Rectal smooth muscle tissue (tissue), 1 donor: ENCODE measurements at regions not wholly inside any gene's neighbourhood (a gene's known extent, or its start where the extent isn't known, plus 50 kb on each side); places are given as distances from the start of the nearest gene placed in this dataset.

Source experiments
- H3K27ac ChIP-seq: one replicate; pipeline ENCODE4 v1.7.0; 2013; ENCODE audit warnings: low read depth, low read length, inconsistent platforms
- H3K27me3 ChIP-seq: one replicate; pipeline ENCODE4 v1.7.0; 2013; ENCODE audit warnings: low read length; ENCODE audit not compliant: control insufficient read depth, insufficient read depth
- H3K36me3 ChIP-seq: one replicate; pipeline ENCODE4 v1.7.0; 2013; ENCODE audit warnings: low read length; ENCODE audit not compliant: control insufficient read depth, insufficient read depth
- H3K4me1 ChIP-seq: one replicate; pipeline ENCODE4 v1.7.0; 2013; ENCODE audit warnings: low read length; ENCODE audit not compliant: control insufficient read depth, insufficient read depth
- H3K4me3 ChIP-seq: one replicate; pipeline ENCODE4 v1.7.0; 2013; ENCODE audit warnings: low read length
- H3K9ac ChIP-seq: one replicate; pipeline ENCODE4 v1.7.0; 2013; ENCODE audit warnings: low read length

DNA sequence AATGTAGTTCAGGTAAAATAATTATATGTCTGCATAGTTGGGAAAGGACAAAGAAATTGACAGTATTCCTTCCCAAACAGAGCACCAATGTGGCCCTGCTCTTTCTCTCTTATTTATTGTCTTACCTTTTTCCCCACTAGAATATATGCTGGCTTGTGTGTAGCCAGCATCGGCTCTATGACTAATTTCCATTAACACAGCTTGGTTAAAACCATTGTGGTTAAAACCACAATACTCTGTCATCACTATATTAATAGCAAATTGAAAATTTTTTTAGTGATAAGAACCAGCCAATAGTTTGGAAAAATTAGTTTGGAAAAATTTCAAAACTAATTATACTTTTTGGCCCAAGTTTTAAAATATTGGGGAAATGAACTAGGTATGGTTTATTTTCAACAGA lies 535.1 kb downstream of the UTRN start:
- Histone ChIP-seq H3K4me3 (no peak overlapping the region), H3K27ac (no peak overlapping the region), H3K36me3 (no peaks in the 10 kb centered on the region), H3K9ac (no peak overlapping the region), H3K27me3 (no peaks in the 10 kb centered on the region), H3K4me1 (no peaks in the 10 kb centered on the region)

DNA sequence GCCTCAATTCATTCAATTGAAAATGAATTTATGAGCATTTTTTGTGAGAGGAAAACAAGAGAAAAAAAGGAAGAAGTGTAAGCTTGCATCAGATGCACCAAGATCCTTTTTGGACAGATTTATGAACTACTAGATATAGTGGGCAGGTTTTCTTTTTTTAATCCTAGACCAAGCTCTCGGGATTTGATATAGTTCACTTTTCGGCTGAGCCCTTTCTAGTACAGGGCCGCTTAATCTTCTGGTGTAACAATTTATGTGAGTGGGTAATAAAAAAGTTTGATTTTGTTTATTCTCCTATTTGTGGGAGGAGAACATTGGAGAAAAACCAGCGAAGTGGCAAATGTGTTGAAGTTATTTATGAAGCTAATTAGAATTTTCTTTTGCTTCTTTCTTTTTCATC lies 538.0 kb downstream of the UTRN start:
- H3K27me3 ChIP-seq: no peaks in the 10 kb centered on the region
- no peaks in the 10 kb centered on the region for H3K36me3 ChIP-seq
- no peak overlapping the region for H3K4me3 ChIP-seq
- no peak overlapping the region for H3K9ac ChIP-seq
- no peak overlapping the region for H3K27ac ChIP-seq
- H3K4me1 ChIP-seq: no peaks in the 10 kb centered on the region

DNA sequence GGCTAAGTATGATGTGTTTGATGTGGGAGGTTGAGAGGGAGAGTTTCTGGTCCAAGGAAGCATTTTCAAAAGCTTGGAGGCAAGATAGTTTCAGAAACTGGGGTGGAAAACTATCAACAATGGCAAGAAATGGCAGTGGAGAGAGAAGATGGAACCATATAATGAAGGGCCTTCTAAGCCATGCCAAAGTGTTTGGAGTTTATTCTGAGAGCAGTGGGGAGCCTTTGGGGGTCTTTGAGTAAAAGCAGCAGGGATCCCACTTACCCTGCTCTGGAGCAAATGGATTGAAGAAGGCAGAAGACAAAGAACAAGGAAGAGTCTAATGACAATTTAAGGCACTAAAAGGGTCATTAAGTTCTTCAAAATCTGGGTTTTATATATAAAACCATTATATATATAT lies 538.9 kb downstream of the UTRN start:
- no peaks in the 10 kb centered on the region for H3K36me3 ChIP-seq
- no peaks in the 10 kb centered on the region for H3K27me3 ChIP-seq
- H3K27ac ChIP-seq: no peak overlapping the region
- no peaks in the 10 kb centered on the region for H3K4me1 ChIP-seq
- H3K4me3 ChIP-seq: no peak overlapping the region
- no peak overlapping the region for H3K9ac ChIP-seq

DNA sequence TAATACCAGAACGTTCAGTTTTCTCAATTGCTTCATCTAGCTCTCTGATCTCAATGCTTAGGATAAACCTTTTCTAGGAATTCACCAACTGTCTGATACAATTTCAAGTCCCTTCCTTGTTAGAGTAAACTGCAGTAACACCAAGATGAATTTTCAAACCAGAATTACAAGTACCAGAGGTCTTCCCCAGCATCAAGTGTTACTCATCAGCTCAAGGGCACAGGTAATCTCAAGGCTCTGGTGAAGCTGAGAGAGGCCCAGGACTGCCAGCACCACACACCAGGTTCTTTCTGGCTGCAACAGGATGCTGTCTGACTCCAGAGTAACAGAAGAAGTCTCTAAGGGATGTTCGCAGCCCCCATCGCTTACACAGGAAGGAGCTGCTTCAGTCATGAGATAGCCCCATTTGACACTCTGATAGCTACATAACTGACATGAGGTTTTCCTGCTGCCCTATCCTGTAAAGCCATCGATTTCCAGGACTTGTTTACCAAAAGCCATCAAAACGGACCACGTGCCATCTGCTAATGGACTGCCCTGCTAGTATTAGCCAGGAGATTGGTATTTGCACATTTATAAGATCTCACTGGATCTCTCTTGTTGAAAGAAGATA lies 549.4 kb downstream of the UTRN start:
- Histone ChIP-seq H3K4me1 (no peaks in the 10 kb centered on the region), H3K4me3 (no peak overlapping the region), H3K27me3 (no peaks in the 10 kb centered on the region), H3K27ac (no peak overlapping the region), H3K9ac (no peak overlapping the region), H3K36me3 (peaks cover 8% of the 10 kb centered on the region)

DNA sequence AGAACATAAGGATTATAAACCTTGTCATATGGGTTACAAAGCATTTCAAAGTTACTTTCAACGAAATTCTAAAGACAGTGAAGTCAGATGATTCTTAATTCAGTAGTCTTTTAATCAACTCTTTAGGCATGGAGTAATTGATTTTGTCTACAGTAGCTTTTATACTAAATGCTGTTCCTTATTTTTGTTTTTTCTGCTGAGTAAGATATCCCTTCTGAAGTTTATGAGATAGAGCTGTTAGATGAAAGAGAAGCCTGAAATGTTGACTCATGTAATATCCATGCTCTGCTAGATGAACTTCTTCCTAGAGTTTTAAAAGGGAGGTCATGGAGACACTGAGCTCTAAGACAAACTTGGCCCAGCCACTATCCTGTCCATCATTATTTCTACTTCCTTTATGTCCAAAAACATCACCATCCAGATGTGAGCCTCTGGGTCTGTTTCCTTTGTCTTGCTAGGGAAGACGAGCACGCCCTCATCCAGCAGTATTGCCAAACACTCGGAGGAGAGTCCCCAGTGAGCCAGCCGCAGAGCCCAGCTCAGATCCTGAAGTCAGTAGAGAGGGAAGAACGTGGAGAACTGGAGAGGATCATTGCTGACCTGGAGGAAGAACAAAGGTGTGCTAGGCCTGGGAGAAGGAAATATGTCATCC lies 550.3 kb downstream of the UTRN start:
- H3K36me3 ChIP-seq: peaks cover 8% of the 10 kb centered on the region
- H3K4me1 ChIP-seq: no peaks in the 10 kb centered on the region
- H3K27ac ChIP-seq: no peak overlapping the region

DNA sequence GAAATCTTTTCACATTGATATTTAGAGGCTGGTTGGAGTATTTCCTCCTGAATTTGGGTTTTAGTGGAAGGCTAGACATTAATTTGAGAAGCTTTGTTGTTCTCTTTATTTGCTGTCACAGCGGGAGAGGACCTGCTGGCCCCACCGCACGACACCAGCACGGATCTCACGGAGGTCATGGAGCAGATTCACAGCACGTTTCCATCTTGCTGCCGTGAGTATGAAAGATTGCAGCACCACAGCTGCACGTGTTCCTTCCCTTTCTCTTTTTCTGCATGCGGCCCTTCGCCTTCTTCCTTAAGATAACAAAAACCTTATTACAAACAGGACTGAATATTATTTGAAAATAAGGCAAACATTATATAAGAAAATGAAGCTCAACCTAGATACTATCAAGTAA lies 555.5 kb downstream of the UTRN start:
- H3K9ac ChIP-seq: no peak overlapping the region
- peaks cover 9% of the 10 kb centered on the region for H3K36me3 ChIP-seq
- H3K27ac ChIP-seq: no peak overlapping the region
- no peaks in the 10 kb centered on the region for H3K4me1 ChIP-seq
- no peaks in the 10 kb centered on the region for H3K27me3 ChIP-seq
- H3K4me3 ChIP-seq: no peak overlapping the region

More for the DNA sequence above, 550.3 kb downstream of the UTRN start:
- Histone ChIP-seq H3K9ac (no peak overlapping the region), H3K4me3 (no peak overlapping the region), H3K27me3 (no peaks in the 10 kb centered on the region)

DNA sequence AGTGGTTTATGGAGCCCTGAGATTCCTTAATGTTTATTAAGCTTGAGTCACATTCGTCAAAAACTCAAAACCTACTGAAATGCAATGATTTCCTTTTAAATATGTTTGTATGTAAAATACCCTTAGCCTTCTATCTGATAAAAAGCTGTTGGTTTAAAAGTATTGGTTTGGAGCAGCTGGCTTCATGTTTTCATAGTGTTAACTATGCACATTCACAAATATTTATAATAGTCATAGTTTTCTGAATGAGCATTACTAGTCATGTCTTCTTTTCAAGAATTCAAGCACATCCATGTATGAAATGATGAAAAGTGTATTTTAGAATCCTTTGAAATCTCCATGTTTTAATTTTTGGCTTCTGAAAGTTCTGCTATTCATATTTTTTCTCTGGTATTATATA lies 558.6 kb downstream of the UTRN start:
- Histone ChIP-seq H3K27ac (no peak overlapping the region), H3K4me3 (no peak overlapping the region), H3K36me3 (peaks cover 9% of the 10 kb centered on the region), H3K9ac (no peak overlapping the region), H3K4me1 (no peaks in the 10 kb centered on the region), H3K27me3 (no peaks in the 10 kb centered on the region)

DNA sequence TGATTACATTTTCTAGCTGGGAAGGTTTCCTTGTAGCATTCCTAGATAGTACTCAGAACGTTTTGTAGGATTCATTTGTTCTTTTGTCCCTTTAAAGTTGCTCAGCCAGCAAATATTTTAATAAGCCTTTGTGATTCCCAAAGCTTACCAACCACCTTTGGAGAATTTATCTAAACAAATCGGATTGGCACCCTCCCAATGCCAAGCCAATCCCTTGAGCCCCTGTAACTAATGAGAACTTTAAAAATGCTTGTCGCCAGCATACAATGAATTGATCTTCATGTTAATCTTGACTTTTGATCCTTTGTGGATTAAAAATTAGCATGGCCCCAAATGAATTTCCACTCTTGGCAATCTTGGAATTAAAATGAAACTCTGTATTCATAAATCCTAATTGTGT lies 559.5 kb downstream of the UTRN start:
- Histone ChIP-seq H3K4me1 (no peaks in the 10 kb centered on the region), H3K4me3 (no peak overlapping the region), H3K9ac (no peak overlapping the region), H3K36me3 (peaks cover 7% of the 10 kb centered on the region), H3K27ac (no peak overlapping the region), H3K27me3 (no peaks in the 10 kb centered on the region)

DNA sequence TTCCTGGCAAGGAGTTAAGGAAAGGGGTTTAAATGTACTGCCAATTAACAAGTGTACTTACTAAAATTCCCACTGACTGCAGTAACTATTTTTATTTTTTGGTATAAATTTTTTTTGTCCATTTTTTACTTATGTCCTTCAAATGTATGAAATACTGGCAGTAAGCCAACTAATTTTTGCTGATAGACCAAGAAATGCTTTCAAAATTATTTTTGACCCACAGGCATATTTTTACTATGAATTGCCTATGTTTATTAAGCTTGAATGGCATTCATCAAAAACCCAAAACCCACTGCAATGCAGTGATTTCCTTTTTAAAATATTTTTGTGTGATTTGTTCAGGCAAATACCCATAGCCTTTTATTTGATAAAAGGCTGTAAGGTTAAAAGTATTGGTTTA lies 560.1 kb downstream of the UTRN start:
- Histone ChIP-seq H3K9ac (no peak overlapping the region), H3K4me3 (no peak overlapping the region), H3K36me3 (peaks cover 7% of the 10 kb centered on the region), H3K4me1 (no peaks in the 10 kb centered on the region), H3K27me3 (no peaks in the 10 kb centered on the region), H3K27ac (no peak overlapping the region)

DNA sequence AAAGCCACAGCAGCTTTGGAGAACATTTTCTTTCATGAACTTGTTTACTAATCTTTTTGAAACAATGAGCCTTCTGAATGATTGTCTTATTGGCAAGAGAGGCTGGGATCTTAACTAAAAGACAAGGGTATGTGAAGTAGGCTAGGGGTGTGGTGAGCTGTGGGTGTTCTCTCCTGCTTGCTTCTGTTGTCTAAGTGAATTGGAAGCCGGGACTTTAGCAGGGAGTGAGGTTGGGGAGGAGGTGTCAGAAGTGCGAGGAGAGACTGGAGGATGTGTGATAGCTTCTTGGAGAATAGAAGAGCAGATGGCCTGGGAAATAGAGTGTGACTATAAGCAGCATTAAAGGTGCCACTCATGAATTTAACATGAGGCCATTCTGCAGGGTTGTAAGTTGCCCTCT lies 562.8 kb downstream of the UTRN start:
- Histone ChIP-seq H3K36me3 (peaks cover 7% of the 10 kb centered on the region), H3K4me1 (no peaks in the 10 kb centered on the region), H3K9ac (no peak overlapping the region), H3K27ac (no peak overlapping the region), H3K4me3 (no peak overlapping the region), H3K27me3 (no peaks in the 10 kb centered on the region)

DNA sequence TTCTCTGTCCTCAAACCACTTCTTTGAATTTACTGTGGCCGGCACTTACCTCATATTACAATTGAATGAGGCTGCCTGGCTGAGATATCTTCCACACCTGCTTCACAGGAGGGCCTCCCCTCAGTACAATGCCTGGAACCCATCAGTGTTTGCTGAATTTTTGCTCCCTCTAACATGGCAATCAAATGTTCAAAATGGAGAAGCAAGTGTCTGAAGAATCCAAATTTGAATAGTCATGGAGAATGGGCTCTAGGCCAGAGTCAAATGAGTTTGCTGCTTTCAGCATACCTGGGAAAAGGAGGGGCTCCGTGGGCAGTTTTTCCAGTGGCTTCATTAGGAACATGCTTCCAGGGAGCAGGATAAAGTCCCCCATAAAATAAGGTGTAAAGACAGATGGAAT lies 564.8 kb downstream of the UTRN start:
- Histone ChIP-seq H3K4me3 (no peak overlapping the region), H3K36me3 (peaks cover 7% of the 10 kb centered on the region)

DNA sequence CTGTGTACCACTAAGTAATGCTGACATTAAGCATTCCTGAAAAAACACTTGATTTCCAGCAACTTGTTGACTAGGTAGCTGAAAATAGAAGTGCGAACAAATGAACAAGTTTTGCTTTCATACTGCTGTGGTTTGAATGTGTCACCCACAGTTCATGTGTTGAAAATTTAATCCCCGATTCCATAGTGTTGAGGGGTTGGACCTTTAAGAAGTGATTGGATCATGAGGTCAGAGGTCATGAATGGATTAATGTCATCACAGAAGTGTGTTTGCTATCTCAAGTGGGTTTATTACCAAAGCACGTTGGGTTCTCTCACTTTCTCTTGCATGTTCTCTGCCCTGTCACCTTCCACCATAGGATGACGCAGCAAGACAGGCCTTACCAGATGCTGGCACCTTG lies 568.5 kb downstream of the UTRN start:
- Histone ChIP-seq H3K4me1 (no peaks in the 10 kb centered on the region), H3K27me3 (no peaks in the 10 kb centered on the region), H3K4me3 (no peak overlapping the region), H3K9ac (no peak overlapping the region), H3K36me3 (no peaks in the 10 kb centered on the region), H3K27ac (no peak overlapping the region)

More for the DNA sequence above, 564.8 kb downstream of the UTRN start:
- Histone ChIP-seq H3K27me3 (no peaks in the 10 kb centered on the region), H3K4me1 (no peaks in the 10 kb centered on the region), H3K9ac (no peak overlapping the region), H3K27ac (no peak overlapping the region)

DNA sequence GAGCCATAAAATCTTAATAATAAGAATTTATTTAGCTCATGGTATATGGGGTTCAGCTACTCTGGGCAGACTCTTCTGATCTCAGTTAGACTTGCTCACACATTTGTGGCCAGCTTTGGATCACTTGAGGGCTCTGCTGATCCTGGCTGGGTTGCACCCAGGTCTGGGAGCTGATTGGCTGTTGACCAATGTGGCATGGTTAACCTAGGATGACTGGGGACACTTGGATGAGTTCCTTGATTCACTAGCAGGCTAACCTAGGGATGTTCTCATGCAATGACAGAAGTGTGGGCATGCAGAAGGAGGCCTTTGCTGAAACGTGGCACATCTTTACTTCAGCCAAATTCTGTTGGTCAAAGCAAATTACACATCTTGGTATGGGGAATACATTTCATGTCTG lies 569.5 kb downstream of the UTRN start:
- Histone ChIP-seq H3K9ac (no peak overlapping the region), H3K27me3 (no peaks in the 10 kb centered on the region), H3K4me3 (no peak overlapping the region), H3K36me3 (no peaks in the 10 kb centered on the region), H3K27ac (no peak overlapping the region), H3K4me1 (no peaks in the 10 kb centered on the region)
